HS-27A (cell line): ENCODE measurements at regions not wholly inside any gene's neighbourhood (a gene's known extent, or its start where the extent isn't known, plus 50 kb on each side); places are given as distances from the start of the nearest gene placed in this dataset.

Experiments
- DNase-seq: peaks from one replicate; pipeline ENCODE4 v3.0.0-alpha.2; 2012; ENCODE audit warnings: low read depth, missing footprints

DNA sequence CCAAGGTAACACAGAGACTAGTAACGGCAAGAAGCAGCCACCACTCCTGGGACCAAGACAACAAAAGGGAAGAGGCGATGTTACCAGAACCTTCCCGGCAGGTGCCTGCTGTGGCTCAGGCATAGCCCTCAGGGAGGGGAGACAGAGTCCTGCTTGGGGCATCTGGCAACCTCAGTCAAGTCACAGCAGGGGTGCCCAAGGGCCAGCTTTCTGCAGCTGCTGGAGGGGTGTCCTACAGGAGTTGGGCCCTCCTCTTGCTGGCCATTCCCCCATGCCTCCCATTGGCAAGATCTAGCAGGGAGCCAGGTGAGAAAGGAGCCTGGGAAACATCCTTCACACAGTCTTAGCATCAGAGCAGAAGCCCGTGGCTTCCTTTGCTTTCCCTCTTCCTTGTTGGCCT lies 197.3 kb upstream of the IL12A start:
- DNase-seq, result no peak

- no peak for DNase-seq
Observed at GRCh38 chr3:159792070-159792469, 196.6 kb upstream of the IL12A start.

GRCh38 chr3:159795042-159795441 lies 193.6 kb upstream of the IL12A start:
- DNase-seq, result no peak

GRCh38 chr3:159795681-159796175 lies 192.9 kb upstream of the IL12A start:
- no peak for DNase-seq

DNA sequence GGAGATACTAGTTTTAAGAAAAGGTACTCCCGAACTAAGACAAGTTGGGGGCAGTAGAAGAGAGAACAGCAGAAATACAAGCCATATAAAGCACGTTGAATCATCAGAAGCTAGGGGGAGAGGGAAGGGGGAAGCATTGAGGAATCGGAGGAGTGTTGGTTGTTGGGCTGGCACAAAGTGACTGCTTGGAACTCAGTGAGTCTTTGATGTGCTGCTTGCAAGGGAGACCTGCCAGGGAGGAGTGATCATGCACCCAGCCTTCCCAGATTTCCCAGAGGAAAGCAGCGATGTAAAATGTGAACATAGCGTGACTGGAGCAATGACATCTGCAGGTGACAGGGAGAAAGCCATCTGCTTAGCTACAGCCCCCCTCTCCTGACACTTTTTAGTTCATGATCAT lies 192.4 kb upstream of the IL12A start:
- DNase-seq, result no peak

GRCh38 chr3:159796744-159797143 lies 191.9 kb upstream of the IL12A start:
- no peak for DNase-seq

DNA sequence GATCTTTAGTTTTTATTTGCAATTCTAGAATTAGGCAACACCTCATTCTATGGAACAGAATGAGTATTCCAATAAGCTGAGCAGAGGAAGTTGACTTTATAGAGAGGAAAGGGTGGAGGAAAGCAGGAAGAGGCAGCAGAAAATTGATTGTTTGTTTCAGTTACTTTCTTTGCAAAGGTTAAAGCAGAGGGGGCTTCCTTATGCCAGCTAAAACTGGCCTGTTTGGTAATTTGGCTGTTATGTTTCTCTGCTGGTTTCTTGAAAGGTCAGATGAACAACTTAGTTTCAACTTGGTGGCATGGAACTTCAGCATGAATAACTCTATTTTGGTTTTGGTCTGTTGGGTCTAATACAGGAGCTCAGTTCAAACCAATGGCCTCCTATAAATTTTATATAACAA lies 190.9 kb upstream of the IL12A start:
- DNase-seq, result no peak

GRCh38 chr3:159798951-159799350 lies 189.7 kb upstream of the IL12A start:
- no peak for DNase-seq

DNA sequence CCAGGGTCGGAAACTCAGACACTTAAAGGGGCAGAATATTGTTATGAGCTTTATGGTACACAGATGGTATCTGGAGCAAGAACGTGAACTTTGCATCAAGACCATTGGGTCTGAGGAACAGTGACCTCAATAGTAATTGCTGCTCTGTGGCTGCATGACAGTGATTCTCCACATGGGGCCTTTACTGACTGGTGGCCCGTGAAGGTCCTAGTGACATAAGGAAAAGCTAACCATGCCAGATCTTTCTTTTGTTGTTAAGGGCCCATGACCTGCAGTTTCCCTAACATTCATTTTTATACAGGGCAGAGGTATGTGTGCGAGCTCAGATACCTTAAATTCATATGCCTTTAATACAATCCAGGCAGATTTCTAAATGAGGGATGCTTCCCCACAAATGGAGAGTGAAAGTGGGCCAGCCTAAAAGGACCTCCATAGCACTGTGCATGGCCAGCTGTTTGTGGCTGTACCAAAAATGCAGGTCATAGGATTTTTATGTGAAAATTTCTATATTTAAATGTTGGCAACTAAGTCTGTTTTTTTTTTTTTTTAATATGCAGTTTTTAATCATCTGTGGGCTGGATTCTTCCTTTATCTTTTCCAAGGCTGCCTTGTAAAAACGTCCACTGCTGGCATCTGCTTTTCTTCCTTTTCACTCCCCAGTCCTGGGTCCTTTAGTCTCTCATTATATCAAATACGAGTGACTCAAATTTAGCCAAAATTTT lies 188.0 kb upstream of the IL12A start:
- DNase-seq, result no peak

DNA sequence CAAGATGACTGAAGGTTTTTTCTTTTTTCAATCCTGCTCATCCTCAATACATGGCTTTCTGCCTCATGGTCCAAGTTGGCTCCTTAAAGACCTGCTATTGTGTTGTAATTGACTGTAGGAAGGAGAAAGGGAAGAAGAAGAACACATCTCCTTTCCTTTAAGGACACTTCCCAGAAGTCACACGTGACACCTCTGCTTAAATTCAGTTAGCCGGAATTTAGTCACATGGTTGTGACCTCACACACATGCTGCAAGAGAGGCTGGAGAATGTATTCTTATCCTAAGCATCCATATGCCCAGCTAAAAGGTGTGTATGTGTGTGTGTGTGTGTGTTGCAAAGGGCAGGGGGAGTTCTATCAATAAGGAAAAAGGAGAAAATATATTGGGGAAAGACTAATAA lies 185.8 kb upstream of the IL12A start:
- DNase-seq, result no peak

DNA sequence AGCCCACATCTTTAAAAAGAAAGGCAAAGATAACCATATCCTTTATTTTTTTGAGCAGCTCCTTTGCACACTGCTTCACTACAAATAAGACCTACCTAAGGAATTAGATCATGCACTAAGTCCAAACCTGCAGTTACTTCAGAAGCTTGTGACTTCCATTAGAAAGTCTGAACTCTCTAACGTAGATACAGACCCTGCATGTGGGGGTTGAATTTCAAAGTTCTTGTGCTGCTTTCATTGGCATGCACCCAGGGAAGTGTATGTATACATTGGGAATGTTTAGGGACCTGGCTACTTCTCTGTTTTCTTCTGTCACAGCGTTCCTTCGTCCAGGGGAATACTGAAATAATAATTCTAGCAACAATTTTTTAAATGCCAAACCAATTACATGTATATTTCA lies 185.2 kb upstream of the IL12A start:
- DNase-seq, result no peak

DNA sequence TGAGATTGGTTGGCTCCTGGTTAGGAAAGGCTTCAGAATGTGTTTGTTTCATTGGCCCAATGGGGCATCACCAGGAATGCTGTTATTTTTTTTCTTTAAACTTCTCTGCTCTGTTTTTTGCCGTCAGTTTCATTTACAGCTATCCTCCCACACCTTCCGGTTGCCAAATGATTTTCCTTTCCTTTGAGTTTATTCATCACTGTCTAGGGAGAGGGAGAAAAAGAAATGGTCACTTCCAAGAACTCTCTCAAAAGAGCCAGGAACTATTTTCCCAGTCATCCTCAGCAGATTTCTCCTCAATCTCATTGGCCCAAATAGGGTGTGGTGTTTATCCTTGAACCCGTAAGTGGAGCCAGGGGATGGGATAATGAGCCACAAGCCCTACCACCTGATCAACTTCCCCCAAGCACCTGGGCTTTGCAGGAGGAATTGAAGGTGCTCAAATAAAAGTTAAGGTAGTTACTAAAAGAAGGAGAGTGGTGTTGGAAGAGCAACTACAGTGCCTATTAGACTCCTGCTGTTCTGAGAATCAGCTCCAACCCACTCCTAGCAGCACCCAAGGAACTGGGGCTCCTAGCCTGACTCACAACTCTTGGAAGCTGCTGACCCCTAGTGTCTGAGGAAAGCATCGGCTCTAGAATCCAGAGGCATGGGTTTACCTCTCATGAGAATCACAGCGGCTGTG lies 183.8 kb upstream of the IL12A start:
- no peak for DNase-seq

- DNase-seq, result no peak
Observed at GRCh38 chr3:159805411-159805772, 183.2 kb upstream of the IL12A start.

- no peak for DNase-seq
Observed at GRCh38 chr3:159806412-159806811, 182.2 kb upstream of the IL12A start.

DNA sequence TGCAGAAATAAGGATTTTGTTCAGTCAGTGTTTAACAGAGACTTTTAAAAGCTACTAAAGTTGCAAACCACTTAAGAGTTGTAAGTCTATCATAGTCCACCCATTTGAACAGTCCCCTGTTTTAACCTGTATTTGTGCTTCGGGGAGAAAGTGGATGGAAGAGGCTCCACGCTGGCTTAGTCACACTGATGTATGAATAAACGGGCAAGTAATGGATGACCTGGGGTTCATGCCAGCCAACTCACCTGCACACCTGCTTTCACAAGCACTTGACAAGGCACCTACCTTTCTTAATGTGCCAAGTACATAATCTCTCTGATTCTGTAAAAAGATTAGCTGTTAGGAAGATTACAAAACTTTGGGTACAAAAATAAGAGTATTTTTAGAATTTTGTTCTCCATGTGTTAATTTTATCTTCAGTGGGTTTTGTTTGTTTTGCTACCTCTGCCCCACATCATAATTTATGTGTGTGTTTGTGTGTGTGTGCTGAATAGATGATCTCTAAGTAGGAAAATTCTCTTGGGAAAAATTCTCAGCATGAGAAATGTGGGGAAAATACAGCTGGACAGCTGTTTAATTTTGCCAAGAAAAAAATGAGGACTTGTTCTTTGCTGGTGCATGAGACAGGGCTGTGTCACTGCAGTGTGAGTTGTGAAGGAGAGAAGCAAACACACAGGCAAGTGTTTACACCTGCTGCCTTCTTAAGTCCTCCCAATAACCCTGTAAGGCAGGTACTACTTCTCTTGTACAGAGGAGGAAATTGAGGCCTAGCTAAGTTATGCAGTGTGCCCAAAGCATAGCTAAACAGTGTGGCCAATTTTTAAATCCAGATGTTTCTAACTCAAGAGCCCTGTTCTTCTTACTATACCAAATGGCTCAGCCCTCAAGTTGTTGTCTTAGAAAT lies 181.2 kb upstream of the IL12A start:
- DNase-seq, result no peak

GRCh38 chr3:159813822-159814531 lies 174.7 kb upstream of the IL12A start:
- no peak for DNase-seq

DNA sequence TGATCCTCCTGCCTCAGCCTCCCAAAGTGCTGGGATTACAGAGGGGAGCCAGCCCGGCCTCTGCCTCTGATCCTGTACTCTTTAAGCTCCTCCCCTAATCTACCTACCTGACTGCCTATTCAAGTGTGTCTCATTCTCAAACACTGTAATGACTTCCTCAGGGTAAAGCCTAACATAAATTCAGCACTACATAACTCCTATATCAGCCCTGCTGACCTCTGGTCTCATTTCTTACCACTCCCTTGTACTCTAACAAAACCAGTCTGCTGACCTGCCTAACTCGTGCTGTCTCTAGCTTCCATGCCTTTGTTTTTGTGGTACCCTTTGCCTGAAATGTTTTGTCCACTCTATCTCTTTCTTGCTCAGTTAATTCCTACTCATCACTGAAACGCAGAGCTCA lies 172.1 kb upstream of the IL12A start:
- DNase-seq, result no peak

- no peak for DNase-seq
Observed at GRCh38 chr3:159817126-159817525, 171.5 kb upstream of the IL12A start.

- DNase-seq, result no peak
Observed at GRCh38 chr3:159817571-159817970, 171.1 kb upstream of the IL12A start.

DNA sequence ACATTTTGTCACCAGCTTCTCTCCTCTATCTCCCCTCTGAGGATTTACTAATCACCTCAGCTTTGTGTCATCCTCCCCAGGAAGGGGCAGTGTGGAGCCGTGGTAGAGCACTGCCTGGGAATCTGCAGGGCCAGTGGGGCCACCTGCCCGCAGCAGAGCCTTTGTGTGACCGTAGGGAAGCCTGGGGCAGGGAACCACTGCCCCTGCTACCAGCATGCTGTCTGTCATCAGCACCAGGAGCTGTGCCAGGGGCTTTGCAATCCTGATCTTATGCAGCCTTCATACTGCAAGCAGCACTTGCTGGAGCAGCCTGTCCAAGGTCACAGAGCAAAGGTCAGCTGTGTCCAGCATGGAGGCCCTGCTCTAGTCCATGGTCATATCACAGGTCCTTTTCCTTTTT lies 170.2 kb upstream of the IL12A start:
- no peak for DNase-seq

DNA sequence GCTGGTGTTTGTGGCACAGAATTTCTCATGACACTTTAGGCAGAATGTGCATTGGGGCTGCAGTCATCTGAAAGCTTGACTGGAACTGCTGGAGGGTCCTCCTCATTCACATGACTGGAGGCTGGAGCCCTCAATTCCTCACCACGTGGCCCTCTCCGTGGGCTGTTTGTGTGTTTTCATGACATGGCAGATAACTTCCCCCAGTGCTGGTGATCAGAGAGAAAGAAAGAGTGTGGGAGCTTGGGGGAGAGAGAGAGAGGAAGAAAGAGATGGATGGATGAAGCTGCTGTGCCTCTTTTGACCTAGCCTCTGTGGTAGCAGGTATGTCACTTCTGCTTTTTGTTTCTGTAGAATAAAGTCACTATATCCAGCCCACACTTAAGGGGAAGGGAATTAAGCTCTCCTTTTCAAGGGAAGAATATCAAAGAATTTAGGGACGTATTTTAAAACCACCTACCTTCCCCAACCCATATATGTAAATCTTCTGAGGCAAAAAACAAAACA lies 169.6 kb upstream of the IL12A start:
- no peak for DNase-seq

- no peak for DNase-seq
Observed at GRCh38 chr3:159819676-159820075, 169.0 kb upstream of the IL12A start.
